M059J (cell line): ENCODE measurements at regions not wholly inside any gene's neighbourhood (a gene's known extent, or its start where the extent isn't known, plus 50 kb on each side); places are given as distances from the start of the nearest gene placed in this dataset.

Experiments
- DNase-seq: peaks from one replicate; pipeline ENCODE4 v3.0.0-alpha.2; 2012; ENCODE audit warnings: low read depth

DNA sequence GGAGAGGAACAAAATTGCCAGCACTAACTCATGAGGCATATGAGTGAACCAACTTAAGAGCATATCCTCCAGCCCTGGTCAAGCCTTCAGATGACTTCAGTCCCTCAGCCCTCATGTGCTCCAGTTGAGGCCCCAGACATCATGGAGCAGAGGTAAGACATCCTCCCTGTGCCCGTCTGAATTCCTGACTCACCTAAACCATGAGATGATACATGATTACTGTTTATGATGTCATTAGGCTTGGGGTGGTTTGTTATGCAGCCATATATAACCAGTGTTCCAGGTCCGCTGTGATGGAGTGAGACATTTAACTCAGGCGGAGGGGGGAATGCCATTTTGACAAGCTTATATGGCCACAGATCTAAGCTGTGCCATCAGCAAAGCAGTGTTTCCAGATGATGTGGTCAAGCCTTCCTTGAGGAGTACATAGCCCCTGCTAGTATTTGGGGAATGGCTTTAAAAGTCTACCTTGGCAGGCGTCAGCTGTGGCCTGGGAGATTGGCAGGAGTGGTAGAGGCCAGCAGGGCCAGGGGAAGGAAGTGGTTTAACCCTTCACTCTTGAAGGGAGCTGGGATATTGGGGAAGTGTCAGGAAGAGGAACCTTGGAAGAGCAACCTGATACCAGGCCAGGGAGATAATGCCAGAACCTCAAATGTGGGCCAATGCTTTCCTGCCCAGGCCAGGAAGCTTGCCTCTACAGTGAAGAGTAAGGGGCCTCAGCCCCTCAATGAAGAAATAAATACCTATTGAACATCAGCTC lies 343.0 kb upstream of the PODXL start:
- DNase-seq, result peak; percentile 64

DNA sequence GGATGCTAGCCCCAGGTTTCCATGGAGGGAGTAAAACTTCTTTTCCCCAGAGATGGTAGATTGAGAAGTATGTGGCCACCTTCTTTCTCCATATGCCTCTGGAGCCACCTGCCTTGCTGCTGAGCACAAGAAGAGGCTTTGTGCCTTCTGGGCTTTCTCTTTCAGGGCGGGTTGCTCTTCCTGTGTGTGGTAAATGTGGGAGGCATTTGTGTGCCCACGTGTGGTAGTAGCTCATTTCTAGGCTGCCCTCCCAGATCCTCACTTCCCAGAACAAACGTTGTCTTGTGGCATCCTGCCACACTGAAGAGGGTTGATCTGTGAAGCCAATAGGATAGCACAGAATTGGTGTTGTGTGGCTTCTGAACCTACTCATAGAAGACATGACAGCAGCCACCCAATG lies 342.0 kb upstream of the PODXL start:
- DNase-seq, result peak; percentile 89

DNA sequence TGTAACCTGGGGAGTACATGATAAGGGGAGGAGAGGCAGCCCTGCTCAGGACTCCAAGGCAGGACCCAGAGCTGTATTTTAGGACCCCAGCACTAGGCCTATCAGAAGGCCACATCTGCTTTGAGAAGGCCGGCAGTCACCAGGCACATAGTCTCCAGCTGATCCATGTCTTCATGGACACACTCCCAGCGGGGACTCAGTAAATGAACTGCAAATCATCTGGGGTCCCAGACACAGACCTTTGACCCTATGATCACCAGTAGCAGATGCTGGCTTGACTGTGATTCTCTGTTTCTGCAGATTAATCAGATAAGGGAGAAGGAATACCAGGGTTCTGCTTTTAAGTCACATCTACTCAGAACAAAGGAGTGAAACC lies 341.4 kb upstream of the PODXL start:
- DNase-seq, result no peak

DNA sequence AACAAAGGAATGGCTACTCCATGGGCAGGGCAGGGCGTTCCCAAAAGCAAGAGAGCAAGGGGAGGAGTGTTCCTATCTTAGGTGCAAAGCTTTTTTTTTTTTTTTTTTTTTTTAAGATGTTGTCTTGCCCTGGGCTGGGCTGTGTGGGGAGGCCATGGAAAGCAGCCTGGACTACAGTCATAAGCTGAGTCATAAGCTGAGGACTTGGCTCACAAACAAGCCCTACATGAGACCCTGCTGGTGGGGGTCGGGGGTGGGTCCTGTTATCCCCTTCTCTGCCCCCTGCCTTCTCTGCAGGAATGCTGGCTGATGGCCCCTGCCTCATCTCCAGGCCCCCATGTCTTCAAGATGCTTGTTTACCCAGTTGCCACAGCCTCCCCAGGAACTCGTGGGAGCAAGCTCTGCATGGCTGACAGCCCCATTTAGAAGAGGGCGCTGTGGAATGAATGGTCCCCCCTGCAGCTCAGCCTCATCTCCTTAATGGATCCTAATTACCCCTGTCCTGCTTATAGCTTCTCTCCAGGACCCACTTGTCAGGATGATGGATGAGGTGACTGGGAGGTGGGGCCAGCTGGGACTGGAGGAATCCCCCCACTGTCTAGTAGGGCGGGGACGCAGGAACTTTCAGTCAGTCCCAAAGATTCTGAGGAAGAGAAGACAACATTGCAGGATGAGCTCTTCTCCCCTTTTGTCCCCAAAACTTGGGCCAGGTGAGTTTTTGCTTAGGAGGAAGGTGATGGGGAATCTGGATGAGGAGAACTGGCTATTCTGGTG lies 340.8 kb upstream of the PODXL start:
- DNase-seq, result peak; percentile 92

DNA sequence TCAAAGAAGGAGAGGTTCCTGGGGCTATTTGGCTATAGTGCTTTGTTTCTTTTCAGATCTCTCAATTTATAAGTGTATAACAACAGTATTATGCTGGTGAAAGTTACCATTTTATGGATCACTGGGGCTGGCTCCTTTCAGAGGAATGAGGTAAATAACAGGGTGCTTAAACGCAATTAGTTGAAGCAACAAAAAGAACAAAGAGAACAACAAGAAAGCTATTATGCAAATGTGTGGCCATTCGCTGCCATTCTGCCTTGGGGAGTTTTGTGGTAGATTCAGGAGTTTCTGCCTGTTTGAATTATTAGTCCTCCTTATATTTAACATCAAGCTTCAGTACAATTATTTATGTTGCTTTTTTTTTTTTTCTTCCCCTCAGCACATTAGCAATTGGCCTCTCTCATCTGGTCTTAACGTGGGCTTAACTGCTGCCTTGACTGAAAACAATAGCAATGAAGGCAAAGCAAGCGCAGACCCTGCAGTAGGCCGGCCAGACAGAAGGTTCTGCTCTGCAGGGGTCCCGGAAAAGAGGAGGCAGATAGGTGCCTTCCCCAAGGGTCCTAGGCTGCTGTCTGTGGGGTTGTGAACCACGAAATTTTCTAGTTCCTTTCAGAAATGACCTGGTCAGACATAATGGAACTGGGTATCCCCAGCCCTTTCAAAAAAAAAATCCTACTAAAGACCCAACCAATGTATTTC lies 339.9 kb upstream of the PODXL start:
- peak; percentile 62 for DNase-seq

DNA sequence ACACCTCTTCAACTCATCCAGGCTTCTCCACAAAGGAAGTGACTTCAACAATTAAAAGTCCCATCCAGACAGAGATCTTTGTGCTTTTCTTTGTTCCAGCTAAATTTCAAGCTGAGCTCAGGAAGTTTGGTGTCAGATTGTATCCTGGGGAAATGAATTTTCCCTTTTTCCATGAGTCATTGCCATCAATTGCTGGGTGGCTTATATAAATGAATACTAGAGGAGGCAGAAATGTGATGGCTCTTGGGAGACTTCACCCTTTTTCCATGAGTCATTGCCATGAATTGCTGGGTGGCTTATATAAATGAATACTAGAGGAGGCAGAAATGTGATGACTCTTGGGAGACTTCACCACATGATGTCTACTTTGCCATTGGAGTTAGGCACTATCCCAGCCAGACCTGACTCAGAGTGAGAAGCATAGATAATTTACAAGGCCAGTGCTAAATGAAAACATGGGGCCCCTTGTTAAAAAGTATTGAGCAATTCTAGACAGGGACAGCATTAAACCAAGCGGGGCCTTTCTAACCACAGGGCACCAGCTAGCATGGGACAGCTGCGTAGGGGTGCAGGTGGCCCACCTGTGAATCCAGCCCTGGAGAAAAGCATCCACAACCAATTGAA lies 339.2 kb upstream of the PODXL start:
- DNase-seq, result peak; percentile 100

DNA sequence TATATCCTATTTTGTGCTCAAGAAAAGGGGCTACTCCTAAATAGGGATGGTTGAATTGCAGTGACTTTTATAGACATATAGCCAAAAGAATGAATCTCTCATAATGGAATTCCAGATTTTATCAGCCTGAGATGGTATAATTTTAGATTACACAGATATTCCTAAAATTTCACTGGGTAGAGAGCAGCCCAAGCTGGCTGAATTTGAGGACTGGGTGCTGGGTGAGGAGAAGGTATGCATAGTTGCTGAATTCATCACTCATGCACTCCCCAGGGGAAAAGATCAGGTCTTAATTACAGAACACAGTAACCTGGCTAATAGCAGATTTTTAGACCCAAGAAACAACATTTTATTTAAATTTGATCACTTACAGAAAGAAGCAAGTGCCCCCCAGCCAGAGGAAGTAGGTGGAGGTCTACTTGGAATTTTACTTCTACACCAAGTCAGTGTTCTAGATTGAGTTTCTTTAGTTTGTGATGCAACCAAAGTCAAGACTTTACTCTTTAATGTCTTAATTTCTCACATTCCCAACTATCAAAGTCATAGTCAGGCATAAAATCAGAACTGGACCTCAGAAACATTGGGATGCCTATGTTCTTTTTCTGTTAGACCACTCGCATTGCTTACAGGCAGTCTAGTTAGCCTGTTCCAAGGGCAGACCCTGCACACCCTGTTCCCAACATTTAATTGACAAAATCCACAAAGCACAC lies 337.4 kb upstream of the PODXL start:
- peak; percentile 31 for DNase-seq

DNA sequence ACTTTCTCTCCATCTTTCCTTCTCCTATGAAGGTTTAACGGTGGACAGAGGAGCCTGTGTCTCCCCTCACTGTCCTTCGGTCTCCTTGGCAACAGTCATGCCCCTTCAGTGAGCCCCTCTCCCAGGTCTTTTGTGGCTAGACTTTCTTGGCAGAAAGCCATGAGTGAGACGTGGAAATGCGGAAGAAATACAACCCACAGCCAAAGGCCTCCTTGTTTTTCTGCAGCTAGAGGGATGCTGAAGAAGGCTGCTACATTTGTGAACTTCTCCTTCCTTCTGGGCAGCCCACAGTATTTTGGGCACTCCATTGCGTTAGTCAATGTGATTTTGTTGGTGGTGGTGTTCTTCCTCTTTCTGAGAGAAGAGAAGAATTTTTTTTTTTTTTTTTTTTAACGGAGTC lies 333.7 kb upstream of the PODXL start:
- DNase-seq, result no peak

DNA sequence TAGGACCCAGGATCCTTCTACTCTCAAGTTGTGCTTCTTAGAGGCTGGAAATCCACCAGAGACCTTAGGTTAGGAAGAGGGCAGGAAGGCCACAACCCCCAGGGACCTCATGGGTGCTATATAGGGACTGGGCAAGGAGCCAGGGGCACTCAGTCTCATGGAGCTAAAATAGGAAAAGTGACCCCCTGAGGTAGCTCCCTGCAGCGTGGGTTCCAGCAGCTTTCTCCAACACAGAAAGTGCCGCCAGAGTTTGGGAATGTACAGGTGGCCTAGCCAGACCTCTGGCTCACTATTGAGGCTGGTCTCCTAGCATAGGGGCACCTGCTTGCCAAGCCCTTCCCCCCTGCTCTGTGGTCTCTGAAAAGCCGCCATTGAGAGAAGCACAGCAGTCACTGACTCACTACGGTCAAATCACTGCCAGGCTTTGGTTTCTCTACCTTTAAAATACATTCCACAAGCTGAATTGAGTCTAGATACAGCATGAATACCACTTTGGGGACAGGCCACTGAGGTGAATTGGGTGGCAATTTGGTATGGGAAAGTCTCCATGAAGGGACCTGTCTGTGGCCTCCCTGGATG lies 333.2 kb upstream of the PODXL start:
- peak; percentile 57 for DNase-seq

DNA sequence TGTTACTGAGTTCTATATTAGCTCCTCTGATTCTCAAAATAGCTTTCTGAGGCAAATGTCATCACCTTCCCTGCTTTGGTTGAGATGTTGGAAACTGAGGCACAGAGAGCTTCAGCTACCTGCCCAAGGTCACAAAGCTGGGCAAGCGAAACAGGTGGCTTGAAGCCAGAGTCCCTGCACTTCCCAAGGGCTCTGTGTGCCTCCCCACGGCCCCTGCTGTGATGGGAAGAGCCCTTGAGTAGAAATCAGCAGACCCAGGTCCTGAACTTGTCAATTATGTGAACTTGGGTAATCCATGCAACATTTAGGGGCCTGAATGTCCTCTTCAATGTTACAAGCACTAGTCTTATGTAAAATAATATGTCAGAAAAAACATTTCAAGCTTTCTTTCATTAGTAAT lies 327.3 kb upstream of the PODXL start:
- DNase-seq, result no peak

DNA sequence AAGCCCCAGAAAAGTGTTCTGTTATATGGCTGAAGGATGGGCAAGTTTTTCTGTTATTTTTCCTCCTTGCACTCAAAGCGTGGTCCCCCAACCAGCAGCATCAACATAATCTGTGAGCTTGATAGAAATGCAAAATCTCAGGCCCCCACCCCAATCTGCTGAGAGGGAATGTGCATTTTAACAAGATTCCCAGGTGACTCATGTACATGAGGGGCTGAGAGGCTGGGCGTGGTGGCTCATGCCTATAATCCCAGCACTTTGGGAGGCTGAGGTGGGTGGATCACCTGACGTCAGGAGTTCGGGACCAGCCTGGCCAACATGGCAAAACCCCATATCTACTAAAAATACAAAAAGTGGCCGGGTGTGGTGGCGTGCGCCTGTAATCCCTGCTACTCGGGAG lies 326.8 kb upstream of the PODXL start:
- DNase-seq, result no peak

DNA sequence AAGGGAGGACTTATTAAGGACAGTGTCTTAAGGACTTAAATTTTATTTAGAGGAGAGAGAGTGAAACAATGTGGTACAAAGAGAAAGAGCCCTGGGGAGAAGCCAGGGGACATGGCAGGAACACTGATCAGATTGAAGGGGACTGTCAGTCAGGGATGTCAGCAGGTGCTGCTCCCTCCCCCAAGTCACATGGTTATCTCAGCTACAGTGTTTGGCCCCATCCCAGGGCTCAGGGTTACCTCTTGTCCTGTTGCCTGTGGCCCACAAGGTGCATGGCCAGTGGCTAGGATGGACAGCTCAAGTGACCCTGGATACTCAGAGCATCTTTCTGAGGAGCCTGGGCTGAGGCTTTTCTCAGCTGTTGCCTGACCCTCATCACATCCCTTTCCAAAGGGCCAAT lies 325.9 kb upstream of the PODXL start:
- no peak for DNase-seq

DNA sequence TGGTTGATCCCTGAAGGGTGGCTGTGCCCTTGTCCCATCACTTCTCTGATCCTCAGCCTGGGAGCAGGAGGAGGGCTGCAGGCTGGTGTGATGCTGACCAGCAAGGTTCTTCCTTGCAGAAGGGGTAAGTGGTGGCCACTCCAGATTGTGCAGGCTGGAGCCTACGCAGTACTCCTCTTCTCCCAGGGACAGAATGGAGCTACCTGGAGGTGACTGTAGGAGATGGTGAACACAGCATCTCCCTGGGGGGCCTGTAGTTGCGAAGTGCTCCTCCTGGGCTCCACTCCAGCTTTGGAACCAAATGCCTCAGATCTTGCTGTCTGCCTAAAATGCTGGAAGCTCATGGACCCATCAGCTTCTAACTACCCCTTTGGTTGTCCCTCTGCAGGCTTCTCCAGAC lies 323.6 kb upstream of the PODXL start:
- DNase-seq, result no peak

DNA sequence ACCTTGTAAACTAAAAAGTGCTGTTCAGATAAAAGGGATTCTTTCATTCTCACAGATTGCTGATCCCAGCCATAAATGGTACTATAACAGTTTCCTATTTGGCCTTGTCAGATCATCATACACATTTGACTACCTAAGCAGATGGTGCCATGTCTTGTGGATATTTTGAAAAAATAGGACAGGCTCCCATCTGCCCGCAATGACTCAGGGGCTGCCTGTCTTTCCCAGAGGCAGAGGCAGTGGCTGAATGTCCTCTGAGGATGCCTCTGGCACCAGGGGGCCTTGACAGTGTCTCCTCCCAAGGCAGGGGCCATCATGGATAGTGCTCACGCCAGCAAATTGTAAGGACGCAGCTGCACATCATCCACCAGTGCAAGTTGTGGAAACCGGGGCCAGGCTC lies 323.0 kb upstream of the PODXL start:
- no peak for DNase-seq

DNA sequence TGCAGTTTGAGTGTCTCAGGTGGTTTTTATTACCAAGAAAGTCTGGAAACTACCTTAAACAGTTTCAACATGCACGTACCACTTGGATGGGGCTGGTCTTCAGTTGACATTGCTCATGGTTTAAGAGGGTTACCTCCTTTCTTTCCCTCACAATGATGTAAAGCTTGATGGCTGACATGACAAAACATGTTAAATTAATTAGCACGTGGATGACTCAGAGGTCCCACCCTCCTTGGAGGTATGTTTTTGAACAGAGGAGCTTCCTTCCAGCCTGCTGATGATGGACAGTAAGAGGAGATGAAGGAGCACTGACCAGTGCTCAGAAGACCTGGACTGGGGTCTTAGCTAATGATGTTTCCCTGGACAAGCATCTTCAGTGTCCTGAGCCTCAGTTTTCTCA lies 322.3 kb upstream of the PODXL start:
- DNase-seq, result no peak

DNA sequence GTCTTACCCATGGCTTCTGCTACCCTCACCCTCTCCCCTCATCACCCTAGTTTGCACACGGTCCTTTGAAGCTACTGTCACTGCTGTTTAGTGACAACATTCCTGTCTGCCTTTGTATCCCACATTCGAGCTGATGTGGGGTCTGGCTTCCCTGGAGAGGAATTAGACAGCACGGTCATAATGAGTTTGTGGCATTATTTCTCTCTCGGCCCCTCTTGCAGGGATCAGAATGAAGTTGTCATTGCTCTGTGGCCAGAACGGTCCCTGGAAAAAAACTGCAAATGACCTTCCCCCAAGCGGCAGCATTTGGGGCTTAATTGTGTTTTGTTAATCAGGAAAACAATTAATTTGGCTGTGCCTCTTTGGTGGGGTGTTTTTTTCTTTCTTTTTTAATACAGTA lies 317.2 kb upstream of the PODXL start:
- DNase-seq, result no peak

DNA sequence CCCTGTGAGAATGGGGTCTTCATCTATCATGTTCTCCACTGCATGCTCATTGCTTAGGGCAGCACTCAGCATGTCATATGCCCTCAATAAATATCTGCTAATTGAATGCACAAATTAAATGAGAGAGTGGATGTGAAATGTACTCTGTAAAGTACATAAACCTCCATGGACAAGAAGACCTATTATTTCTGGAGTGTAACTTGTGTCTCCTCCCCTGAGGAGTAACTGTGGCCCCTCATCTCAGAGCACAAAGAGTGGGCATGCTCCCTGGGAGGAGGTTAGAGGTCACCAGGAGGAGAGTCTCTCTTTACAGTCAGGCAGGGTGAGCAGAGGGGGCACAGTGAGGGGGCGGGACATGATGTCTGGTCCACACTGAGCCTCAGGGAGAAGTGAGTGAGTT lies 313.6 kb upstream of the PODXL start:
- no peak for DNase-seq

DNA sequence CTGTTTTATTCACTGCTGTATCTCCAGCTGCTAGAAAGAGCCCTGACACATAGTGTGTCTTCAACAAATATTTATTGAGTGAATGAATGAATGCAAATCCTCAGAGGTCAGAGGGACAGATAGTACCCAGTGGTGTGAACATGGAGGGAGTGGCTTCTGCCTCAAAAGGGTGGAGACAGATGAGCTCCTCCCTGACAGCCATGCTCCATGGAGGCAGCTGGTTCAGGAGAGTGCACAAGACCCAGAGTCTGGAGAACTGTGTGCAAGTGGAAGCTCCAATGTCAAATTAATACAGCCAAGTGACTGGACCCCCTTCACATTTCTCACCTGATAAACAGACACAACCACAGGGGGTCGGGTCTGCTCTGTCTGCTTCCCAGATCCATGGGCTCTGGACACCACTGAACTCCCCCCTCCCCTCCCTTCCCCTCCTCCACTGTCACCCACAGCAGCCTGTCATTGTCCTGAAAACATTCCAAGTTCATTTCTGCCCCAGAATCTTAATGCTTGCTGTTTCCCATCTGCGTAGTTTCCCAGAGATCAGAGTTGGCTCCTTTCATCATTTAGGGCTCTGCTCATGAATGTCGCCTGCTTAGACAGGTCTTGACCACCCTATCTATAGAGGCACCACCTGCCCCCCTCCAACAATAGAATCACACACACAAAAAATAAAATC lies 312.9 kb upstream of the PODXL start:
- no peak for DNase-seq

DNA sequence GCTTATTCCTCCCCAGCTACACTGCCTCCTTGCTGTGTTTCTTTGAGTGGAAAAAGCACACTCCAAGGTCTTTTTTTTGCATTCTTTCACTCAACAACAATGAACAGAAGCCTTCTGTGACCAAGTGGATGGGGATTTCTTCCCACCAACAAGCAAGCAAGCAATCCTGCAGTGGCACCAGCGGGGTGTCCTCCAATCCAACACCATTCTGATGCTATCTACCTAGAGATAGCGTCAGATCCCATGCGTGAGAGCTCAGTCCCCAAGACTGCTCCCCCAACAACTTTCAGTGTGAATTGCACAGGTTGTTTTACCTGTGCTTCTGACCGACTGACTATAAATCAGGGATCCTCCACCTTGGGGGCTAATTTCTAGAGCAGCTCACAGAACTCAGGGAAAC lies 311.0 kb upstream of the PODXL start:
- no peak for DNase-seq

DNA sequence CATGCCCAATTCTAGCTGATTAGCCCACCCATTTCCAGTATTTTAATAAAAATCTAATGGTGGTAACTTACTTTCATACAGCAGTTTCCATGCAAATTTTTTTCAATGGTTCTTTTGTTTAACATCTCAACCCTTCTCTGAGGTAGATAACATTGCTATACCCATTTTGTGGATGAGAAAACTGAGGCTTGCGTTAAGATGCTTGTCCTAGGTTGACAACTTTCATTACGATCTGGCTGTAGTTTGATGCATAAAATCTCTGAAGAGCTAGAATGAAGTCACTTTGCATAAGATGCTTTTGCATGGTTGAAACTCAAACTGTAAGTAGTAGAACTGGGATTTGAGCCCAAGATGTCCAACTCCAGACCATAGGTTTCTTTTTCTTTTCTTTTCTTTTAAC lies 309.5 kb upstream of the PODXL start:
- no peak for DNase-seq
